Tibial nerve (tissue), 3 donors: ENCODE measurements at regions not wholly inside any gene's neighbourhood (a gene's known extent, or its start where the extent isn't known, plus 50 kb on each side); places are given as distances from the start of the nearest gene placed in this dataset.

Source experiments
- POLR2A ChIP-seq, 2 donors: fragments of 450-650 bp; IDR thresholded peaks; one replicate each; pipeline ENCODE4 v1.6.1; 2017; ENCODE audit warnings: antibody characterized with exemption in 2 of 2, mild to moderate bottlenecking in 2 of 2, moderate library complexity in 2 of 2
- TF ChIP-seq, protein P1 (sequence below), 5 experiments: fragments of 200-600 bp in 3 of 5; fragments of 450-650 bp in 2 of 5; sonication (generic) in 3 of 5; IDR thresholded peaks; one replicate each; pipeline ENCODE4 v1.5.1; 2016 to 2019; ENCODE audit warnings: antibody characterized with exemption in 5 of 5, mild to moderate bottlenecking in 3 of 5, moderate library complexity in 2 of 5

DNA sequence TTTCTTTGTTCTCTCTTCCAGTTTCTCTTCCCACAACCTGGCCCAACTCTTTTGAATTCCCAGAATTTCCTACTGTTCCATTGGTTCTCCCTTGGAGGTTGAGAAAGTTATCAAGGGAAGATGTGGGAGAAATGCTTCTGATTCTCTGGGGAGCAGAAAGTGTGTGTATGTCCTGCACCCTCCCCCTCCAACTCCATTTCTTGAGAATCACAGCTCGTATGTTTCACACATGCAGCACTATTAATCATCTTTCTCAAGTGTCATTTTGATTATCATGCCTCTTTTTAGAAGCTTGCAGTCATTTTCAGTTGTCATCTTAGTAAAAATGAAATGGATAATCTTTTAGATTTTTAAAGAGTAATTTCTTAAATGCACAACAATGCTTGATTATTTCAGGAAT lies 296.8 kb upstream of the SLC39A10 start:
- TF ChIP-seq, protein P1, sequence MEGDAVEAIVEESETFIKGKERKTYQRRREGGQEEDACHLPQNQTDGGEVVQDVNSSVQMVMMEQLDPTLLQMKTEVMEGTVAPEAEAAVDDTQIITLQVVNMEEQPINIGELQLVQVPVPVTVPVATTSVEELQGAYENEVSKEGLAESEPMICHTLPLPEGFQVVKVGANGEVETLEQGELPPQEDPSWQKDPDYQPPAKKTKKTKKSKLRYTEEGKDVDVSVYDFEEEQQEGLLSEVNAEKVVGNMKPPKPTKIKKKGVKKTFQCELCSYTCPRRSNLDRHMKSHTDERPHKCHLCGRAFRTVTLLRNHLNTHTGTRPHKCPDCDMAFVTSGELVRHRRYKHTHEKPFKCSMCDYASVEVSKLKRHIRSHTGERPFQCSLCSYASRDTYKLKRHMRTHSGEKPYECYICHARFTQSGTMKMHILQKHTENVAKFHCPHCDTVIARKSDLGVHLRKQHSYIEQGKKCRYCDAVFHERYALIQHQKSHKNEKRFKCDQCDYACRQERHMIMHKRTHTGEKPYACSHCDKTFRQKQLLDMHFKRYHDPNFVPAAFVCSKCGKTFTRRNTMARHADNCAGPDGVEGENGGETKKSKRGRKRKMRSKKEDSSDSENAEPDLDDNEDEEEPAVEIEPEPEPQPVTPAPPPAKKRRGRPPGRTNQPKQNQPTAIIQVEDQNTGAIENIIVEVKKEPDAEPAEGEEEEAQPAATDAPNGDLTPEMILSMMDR (IDR thresholded peaks at IDR 0.05), result no peak
- no peak for TF ChIP-seq POLR2A (IDR thresholded peaks at IDR 0.05)
